GM18517 (cell line): ENCODE measurements at regions not wholly inside any gene's neighbourhood (a gene's known extent, or its start where the extent isn't known, plus 50 kb on each side); places are given as distances from the start of the nearest gene placed in this dataset.

ENCODE experiments used
- ATAC-seq: cut with Tn5 transposase; IDR thresholded peaks from one replicate; pipeline ENCODE4 v1.9.1; 2021; ENCODE audit warnings: mild to moderate bottlenecking, moderate library complexity; ENCODE audit not compliant: unreplicated experiment

DNA sequence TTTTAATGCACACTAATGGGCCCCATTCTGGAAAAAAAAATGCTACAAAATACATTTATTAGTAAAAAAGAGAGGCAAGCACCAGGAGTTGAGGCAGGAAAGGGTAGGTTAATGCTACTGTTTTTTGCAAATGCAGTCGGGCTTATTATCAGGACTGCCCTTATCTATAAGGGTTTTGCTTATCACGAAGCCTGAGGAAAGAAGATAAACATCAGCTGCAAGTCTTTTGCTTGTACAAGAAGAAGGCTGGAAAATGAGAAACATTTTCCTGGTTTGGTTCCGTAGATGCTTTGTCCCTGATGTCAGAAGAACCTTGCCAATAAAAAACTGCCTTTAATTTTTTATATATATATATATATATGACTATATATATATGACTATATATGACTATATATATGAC lies 189.3 kb upstream of the VGLL2 start:
- ATAC-seq: no peak

- ATAC-seq: no peak
These were observed 188.1 kb upstream of the VGLL2 start for GRCh38 chr6:117077300-117077699.

DNA sequence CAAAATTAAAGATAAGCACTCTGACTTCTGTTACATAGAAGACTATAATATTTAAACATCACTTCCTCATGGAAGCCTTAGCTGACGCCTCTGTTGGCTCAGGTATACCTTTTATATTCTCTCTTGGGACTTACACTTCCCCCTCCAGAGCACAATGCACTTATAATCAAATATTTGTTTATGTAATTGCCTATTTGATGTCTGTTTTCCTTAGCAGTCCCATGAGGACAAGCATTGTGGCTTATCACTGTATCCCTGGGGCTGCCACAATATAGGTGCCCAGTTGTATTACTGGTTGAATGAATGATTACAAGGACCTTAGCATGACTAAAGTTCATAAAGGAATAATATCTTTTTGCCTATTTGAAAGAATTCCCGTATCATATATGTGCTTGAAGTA lies 186.7 kb upstream of the VGLL2 start:
- ATAC-seq: no peak

DNA sequence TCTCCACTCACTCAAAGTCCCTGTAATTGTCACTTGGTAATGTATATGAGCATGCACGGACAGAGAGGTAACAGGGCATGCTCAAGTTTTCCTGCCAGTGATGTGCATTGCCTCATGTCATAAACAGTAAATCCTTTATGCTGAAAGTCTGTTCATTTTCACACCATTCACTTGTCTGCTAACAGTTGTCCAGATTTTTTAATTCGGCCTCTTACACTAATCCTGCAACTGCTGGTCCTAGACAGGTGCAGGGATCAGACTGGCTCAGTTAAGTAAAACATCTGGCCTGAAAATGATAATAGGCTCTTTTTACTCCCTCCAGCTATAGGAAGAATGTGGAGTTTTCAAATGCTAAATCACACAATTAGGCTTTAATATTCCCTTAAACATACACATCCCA lies 185.4 kb upstream of the VGLL2 start:
- no peak for ATAC-seq

- ATAC-seq: no peak
These were observed 175.8 kb upstream of the VGLL2 start for GRCh38 chr6:117089604-117090003.

- no peak for ATAC-seq
These were observed 155.2 kb upstream of the VGLL2 start for GRCh38 chr6:117110146-117110545.

GRCh38 chr6:117110737-117111136 lies 154.6 kb upstream of the VGLL2 start:
- no peak for ATAC-seq

DNA sequence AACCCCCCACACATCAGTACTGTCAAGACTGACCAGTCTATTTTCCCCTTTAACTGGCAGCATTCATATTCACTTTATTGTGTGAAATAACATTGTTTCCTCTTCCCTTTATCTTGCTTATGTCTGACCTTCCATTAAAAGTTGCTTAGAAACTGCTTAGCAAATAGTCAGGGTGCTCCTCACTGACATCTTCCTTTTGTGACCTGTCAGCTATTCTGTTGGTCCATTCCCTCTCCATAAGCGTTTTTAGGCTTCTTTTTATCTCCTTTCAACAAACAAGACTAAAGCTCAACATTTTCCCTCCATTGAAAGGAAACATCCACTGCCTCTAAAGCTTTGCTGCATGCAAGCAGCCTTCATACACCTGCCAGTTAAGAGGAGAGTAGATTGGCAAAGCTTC lies 147.7 kb upstream of the VGLL2 start:
- ATAC-seq: no peak

- ATAC-seq: no peak
These were observed 146.9 kb upstream of the VGLL2 start for GRCh38 chr6:117118490-117118889.

- ATAC-seq: no peak
These were observed 139.1 kb upstream of the VGLL2 start for GRCh38 chr6:117126213-117126612.

DNA sequence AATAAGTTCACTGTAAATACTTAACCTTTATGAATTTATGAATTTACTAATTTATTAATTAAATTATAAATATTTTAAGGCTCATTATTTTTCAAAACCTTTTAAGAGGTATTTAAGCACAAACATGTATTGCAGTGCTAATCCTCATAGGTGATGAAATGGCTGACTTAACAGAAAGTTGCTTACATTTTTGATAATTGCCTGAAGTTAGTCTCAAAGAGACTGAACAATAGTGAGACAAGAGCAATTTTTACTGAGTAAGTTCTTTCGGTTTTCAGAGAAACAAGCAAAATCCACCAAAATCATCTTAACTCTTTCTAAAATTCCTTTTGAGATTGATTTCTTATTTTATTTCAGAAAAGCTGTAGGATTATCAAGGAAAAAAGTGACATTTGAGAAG lies 137.3 kb upstream of the VGLL2 start:
- ATAC-seq: no peak

DNA sequence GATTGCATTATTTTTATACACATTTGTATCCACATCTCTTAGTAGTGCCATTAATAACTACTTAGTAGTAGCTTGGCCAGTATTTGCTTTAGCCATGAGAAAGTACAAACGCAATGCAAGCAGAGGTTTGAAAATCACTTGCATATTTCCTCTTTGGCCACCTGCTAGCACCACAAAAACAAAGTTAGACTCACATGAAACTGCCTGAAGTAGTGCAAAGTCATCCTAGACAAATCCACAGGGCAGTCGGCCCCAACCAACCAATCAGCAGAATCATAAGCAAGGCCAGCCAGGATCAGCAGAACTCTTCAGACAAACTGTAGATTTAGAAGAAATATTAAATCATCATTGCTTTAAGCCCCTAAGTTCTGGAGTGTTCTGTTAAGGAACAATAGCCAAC lies 135.2 kb upstream of the VGLL2 start:
- ATAC-seq: no peak

DNA sequence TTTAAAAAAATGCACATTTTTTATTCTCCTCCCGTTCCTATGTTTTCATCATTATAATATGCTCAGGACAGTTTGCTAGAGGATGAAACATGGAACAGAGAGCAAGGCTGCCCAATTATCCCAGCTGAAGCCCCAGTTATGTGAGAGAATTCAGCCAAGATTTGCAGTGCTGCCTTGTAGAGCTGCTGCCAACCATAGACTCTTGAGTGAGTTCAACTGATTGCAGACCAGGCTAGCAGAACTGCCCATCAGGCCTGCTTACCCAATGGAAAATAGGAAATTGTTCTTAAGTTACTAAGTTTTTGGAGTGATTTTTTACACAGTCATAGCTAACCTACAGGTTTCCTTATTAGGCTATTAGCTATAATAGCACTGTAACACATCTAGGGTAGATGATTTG lies 128.7 kb upstream of the VGLL2 start:
- no peak for ATAC-seq

DNA sequence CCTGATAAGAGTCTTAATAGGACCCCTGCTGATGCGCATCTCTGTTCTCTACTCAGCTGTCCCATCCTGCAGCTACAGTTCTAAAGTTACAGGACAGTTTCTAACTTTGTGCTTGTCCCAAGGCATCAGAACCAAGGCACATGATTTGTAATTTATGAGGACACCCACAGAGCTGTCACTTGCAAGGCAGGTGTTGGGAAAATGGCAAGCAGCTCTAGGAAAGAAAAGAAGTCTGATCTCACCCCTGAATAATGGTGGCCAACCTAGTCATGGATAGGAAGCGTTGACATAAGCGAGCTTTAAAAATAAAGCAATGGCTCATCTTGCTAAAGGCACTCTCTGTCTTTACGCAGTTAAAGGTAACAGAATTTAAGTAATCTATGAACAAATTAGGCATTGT lies 127.6 kb upstream of the VGLL2 start:
- no peak for ATAC-seq

- no peak for ATAC-seq
These were observed 126.9 kb upstream of the VGLL2 start for GRCh38 chr6:117138425-117138824.

- ATAC-seq: no peak
These were observed 126.4 kb upstream of the VGLL2 start for GRCh38 chr6:117138920-117139319.

GRCh38 chr6:117142142-117142541 lies 123.2 kb upstream of the VGLL2 start:
- ATAC-seq: no peak

GRCh38 chr6:117142995-117143394 lies 122.4 kb upstream of the VGLL2 start:
- ATAC-seq: no peak

- no peak for ATAC-seq
These were observed 121.7 kb upstream of the VGLL2 start for GRCh38 chr6:117143647-117144046.

GRCh38 chr6:117145940-117146339 lies 119.4 kb upstream of the VGLL2 start:
- no peak for ATAC-seq

DNA sequence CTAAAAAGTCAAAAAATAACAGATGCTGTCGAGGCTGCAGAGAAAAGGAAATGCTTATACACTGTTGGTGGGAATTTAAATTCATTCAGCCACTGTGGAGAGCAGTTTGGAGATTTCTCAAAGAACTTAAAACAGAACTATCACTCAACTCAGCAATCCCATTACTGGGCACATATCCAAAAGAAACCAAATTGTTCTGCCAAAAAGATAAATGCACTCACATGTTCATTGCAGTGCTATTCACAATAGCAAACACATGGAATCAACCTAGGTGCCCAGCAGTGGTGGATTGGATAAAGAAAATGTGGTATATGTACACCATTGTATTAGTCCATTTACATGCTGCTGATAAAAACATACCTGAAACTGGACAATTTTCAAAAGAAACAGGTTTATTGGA lies 116.0 kb upstream of the VGLL2 start:
- ATAC-seq: no peak

- ATAC-seq: no peak
These were observed 108.6 kb upstream of the VGLL2 start for GRCh38 chr6:117156741-117157140.

GRCh38 chr6:117157448-117157847 lies 107.9 kb upstream of the VGLL2 start:
- no peak for ATAC-seq

GRCh38 chr6:117165911-117166499 lies 99.4 kb upstream of the VGLL2 start:
- ATAC-seq: no peak
